Peyer's patch (tissue), 4 donors: ENCODE measurements at regions not wholly inside any gene's neighbourhood (a gene's known extent, or its start where the extent isn't known, plus 50 kb on each side); places are given as distances from the start of the nearest gene placed in this dataset.
"Not testable (repeated sequence)": the region's sequence is repeated elsewhere in the genome, so short reads cannot be mapped to it uniquely, and the experiment has no call there.

Source experiments
- DNase-seq, 3 donors: peaks; one replicate each; pipeline ENCODE4 v3.0.0-alpha.2; 2017 to 2019
- H3K27ac ChIP-seq, 4 donors: fragments of 200-600 bp; sonication (generic); one replicate each; pipeline ENCODE4 v1.5.1; 2016 to 2019
- H3K27me3 ChIP-seq, 2 donors: fragments of 200-600 bp; sonication (generic); one replicate each; pipeline ENCODE4 v1.5.1; 2019
- H3K36me3 ChIP-seq, 3 donors: fragments of 200-600 bp; sonication (generic); one replicate each; pipeline ENCODE4 v1.5.1; 2016 to 2019
- H3K4me1 ChIP-seq, 4 donors: fragments of 200-600 bp; sonication (generic); one replicate each; pipeline ENCODE4 v1.5.1; 2016 to 2019
- H3K4me3 ChIP-seq, 4 donors: fragments of 200-600 bp; sonication (generic); 1 replicate in 3 of 4; 2 replicates in 1 of 4; pipeline ENCODE4 v1.5.1; 2016 to 2019; ENCODE audit warnings: mild to moderate bottlenecking in 1 of 4
- H3K9me3 ChIP-seq, 4 donors: fragments of 200-600 bp; sonication (generic); one replicate each; pipeline ENCODE4 v1.5.1; 2016 to 2019; ENCODE audit warnings: mild to moderate bottlenecking in 1 of 4
- CTCF ChIP-seq, 6 experiments: fragments of 450-650 bp in 4 of 6; fragments of 200-600 bp in 2 of 6; sonication (generic) in 1 of 6; IDR thresholded peaks; one replicate each; pipeline ENCODE4 v1.5.1; 2017 to 2019; ENCODE audit warnings: antibody characterized with exemption in 6 of 6, mild to moderate bottlenecking in 3 of 6, moderate library complexity in 1 of 6
- POLR2A ChIP-seq, 2 donors: fragments of 450-650 bp; IDR thresholded peaks; one replicate each; pipeline ENCODE4 v1.5.1; 2017; ENCODE audit warnings: antibody characterized with exemption in 2 of 2, mild to moderate bottlenecking in 2 of 2, moderate library complexity in 2 of 2

GRCh38 chr4:16417198-16417597, 190.9 kb upstream of the TAPT1 start:
- H3K4me3 ChIP-seq: no peak overlapping the region
- no peaks in the 10 kb centered on the region for H3K36me3 ChIP-seq
- no peaks in the 10 kb centered on the region for H3K4me1 ChIP-seq
- TF ChIP-seq POLR2A (IDR thresholded peaks at IDR 0.05) (no peak), CTCF (IDR thresholded peaks at IDR 0.05) (no peak)
- no peaks in the 10 kb centered on the region for H3K27me3 ChIP-seq
- no peak overlapping the region for H3K27ac ChIP-seq
- no peak for DNase-seq
- H3K9me3 ChIP-seq: no peaks in the 10 kb centered on the region

GRCh38 chr4:16416601-16417000, 190.3 kb upstream of the TAPT1 start:
- no peak for DNase-seq
- Histone ChIP-seq H3K9me3 (no peaks in the 10 kb centered on the region), H3K4me3 (no peak overlapping the region), H3K27ac (no peak overlapping the region), H3K36me3 (no peaks in the 10 kb centered on the region), H3K4me1 (no peaks in the 10 kb centered on the region), H3K27me3 (no peaks in the 10 kb centered on the region)
- TF ChIP-seq POLR2A (IDR thresholded peaks at IDR 0.05): no peak
- no peak for TF ChIP-seq CTCF (IDR thresholded peaks at IDR 0.05)

- Histone ChIP-seq H3K27ac (no peak overlapping the region), H3K27me3 (no peaks in the 10 kb centered on the region), H3K4me3 (no peak overlapping the region), H3K4me1 (no peaks in the 10 kb centered on the region), H3K9me3 (no peaks in the 10 kb centered on the region), H3K36me3 (no peaks in the 10 kb centered on the region)
- no peak for TF ChIP-seq POLR2A (IDR thresholded peaks at IDR 0.05)
- TF ChIP-seq CTCF (IDR thresholded peaks at IDR 0.05): no peak
- DNase-seq: no peak
These were observed 189.5 kb upstream of the TAPT1 start for GRCh38 chr4:16415751-16416150.

- no peaks in the 10 kb centered on the region for H3K4me1 ChIP-seq
- H3K9me3 ChIP-seq: no peaks in the 10 kb centered on the region
- TF ChIP-seq POLR2A (IDR thresholded peaks at IDR 0.05): no peak
- TF ChIP-seq CTCF (IDR thresholded peaks at IDR 0.05): no peak
These were observed 187.7 kb upstream of the TAPT1 start for GRCh38 chr4:16413814-16414555.

GRCh38 chr4:16411501-16412085, 185.3 kb upstream of the TAPT1 start:
- Histone ChIP-seq H3K27ac (no peak overlapping the region), H3K4me3 (no peak overlapping the region), H3K9me3 (no peaks in the 10 kb centered on the region), H3K4me1 (no peaks in the 10 kb centered on the region), H3K27me3 (no peaks in the 10 kb centered on the region), H3K36me3 (no peaks in the 10 kb centered on the region)
- TF ChIP-seq CTCF (IDR thresholded peaks at IDR 0.05) (no peak), POLR2A (IDR thresholded peaks at IDR 0.05) (no peak)
- DNase-seq: no peak

More at GRCh38 chr4:16413814-16414555, 187.7 kb upstream of the TAPT1 start:
- Histone ChIP-seq H3K27me3 (no peaks in the 10 kb centered on the region), H3K4me3 (no peak overlapping the region), H3K36me3 (no peaks in the 10 kb centered on the region), H3K27ac (no peak overlapping the region)
- no peak for DNase-seq

GRCh38 chr4:16393216-16393615, 166.9 kb upstream of the TAPT1 start:
- not testable (repeated sequence) for H3K27ac ChIP-seq, H3K9me3 ChIP-seq, H3K4me1 ChIP-seq, H3K27me3 ChIP-seq, H3K4me3 ChIP-seq, DNase-seq, H3K36me3 ChIP-seq
